ENCODE measurements at regions not wholly inside any gene's neighbourhood (a gene's known extent, or its start where the extent isn't known, plus 50 kb on each side); places are given as distances from the start of the nearest gene placed in this dataset.
"Not testable (repeated sequence)": the region's sequence is repeated elsewhere in the genome, so short reads cannot be mapped to it uniquely, and the experiment has no call there.

DNA sequence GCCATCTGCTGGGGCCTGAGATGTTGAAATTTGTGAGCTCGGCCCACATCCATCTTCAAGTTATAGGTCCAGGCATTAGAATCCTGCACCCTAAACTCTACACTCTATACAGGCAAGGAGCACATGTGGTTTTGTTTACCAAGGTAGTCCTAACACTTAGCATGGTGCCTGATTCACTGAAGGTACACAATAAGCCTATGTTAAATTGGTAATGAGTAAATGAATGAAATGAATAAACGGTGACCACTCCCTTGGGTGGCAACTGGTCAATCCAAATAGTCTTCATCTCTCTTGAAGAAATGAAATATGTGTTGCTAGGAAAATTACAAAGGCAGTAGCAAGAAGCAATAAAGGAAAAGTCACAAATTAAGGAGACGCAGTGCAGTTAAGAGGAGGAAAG is 359.3 kb upstream of the UBE2E2 start:
- H3K36me3 Mint-ChIP-seq (ENCODE audit: low read depth): no peaks in the 10 kb centered on the region
- TF ChIP-seq, protein P1, sequence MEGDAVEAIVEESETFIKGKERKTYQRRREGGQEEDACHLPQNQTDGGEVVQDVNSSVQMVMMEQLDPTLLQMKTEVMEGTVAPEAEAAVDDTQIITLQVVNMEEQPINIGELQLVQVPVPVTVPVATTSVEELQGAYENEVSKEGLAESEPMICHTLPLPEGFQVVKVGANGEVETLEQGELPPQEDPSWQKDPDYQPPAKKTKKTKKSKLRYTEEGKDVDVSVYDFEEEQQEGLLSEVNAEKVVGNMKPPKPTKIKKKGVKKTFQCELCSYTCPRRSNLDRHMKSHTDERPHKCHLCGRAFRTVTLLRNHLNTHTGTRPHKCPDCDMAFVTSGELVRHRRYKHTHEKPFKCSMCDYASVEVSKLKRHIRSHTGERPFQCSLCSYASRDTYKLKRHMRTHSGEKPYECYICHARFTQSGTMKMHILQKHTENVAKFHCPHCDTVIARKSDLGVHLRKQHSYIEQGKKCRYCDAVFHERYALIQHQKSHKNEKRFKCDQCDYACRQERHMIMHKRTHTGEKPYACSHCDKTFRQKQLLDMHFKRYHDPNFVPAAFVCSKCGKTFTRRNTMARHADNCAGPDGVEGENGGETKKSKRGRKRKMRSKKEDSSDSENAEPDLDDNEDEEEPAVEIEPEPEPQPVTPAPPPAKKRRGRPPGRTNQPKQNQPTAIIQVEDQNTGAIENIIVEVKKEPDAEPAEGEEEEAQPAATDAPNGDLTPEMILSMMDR (IDR thresholded peaks at IDR 0.05): no peak
- Histone ChIP-seq H3K36me3 (ENCODE audit: insufficient read depth, low read length) (no peaks in the 10 kb centered on the region), H3K4me1 (ENCODE audit: insufficient read depth, low read length) (no peaks in the 10 kb centered on the region), H3K9me3 (ENCODE audit: control insufficient read depth in 1 of 2, insufficient read depth in 1 of 2, low read length in 2 of 2) (no peaks in the 10 kb centered on the region), H3K27ac (ENCODE audit: low read depth in 1 of 2, low read length in 2 of 2) (no peak overlapping the region), H3K27me3 (ENCODE audit: control insufficient read depth in 1 of 2, insufficient read depth in 2 of 2, low read length in 2 of 2) (no peaks in the 10 kb centered on the region), H3K4me3 (ENCODE audit: low read length) (no peak overlapping the region)
- CTCF ChIA-PET: no interaction called here
- H3K4me3 Mint-ChIP-seq: no peak overlapping the region
- DNase-seq (no peak), ATAC-seq (ENCODE audit: poor library complexity) (no peak)
- no peaks in the 10 kb centered on the region for H3K4me1 Mint-ChIP-seq (ENCODE audit: low read depth)
- no peaks in the 10 kb centered on the region for H3K27me3 Mint-ChIP-seq
- POLR2A ChIA-PET: no interaction called here
- H3K9me3 Mint-ChIP-seq: peaks cover 9% of the 10 kb centered on the region
- intact Hi-C loops (cut with DNase I, micrococcal nuclease): no loop called here
- no peak overlapping the region for H3K27ac Mint-ChIP-seq

DNA sequence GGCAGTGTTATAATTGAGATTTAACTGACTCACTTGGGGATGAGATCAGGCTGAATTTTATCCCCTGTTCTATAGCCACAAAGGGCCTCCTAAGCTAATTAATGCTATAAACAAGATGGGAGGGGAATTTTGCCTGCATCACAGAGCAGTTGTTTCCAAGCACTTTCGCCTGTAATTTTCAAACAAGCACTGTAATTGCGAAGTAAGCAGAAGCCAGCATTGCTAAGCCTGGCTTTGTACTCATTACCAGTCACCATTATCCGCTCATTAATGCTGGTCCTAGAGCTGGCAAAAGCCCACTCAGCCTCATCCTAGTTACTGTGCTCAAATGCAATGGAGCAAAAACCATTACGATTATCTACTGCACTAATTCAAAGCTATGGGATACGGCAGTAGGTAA is 356.6 kb upstream of the UBE2E2 start:
- H3K9me3 Mint-ChIP-seq: peaks cover 5% of the 10 kb centered on the region
- no peak for DNase-seq
- no peak overlapping the region for H3K4me3 Mint-ChIP-seq

DNA sequence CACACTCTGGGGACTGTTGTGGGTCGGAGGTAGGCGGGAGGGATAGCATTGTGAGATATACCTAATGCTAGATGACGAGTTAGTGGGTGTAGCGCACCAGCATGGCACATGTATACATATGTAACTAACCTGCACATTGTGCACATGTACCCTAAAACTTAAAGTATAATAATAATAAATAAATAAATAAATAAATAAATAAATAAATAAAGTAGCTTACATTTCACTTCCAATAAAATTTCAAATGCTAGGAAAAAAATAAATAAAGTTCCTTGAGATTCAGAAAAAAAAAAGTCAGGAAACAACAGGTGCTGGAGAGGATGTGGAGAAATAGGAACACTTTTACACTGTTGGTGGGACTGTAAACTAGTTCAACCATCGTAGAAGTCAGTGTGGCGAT is 353.5 kb upstream of the UBE2E2 start:
- H3K4me3 ChIP-seq (ENCODE audit: low read length); H3K9me3 ChIP-seq (ENCODE audit: control insufficient read depth in 1 of 2, insufficient read depth in 1 of 2, low read length in 2 of 2); H3K9me3 Mint-ChIP-seq; DNase-seq; CTCF ChIA-PET; H3K4me1 ChIP-seq (ENCODE audit: insufficient read depth, low read length); H3K27me3 ChIP-seq (ENCODE audit: control insufficient read depth in 1 of 2, insufficient read depth in 2 of 2, low read length in 2 of 2); H3K27ac Mint-ChIP-seq; POLR2A ChIA-PET; intact Hi-C loops (cut with DNase I, micrococcal nuclease); H3K4me1 Mint-ChIP-seq (ENCODE audit: low read depth); H3K36me3 ChIP-seq (ENCODE audit: insufficient read depth, low read length); H3K27me3 Mint-ChIP-seq; H3K27ac ChIP-seq (ENCODE audit: low read depth in 1 of 2, low read length in 2 of 2); ATAC-seq (ENCODE audit: poor library complexity); H3K36me3 Mint-ChIP-seq (ENCODE audit: low read depth); H3K4me3 Mint-ChIP-seq: not testable (repeated sequence)

More for the DNA sequence above, 356.6 kb upstream of the UBE2E2 start:
- Mint-ChIP-seq H3K36me3 (ENCODE audit: low read depth) (no peaks in the 10 kb centered on the region), H3K27me3 (no peaks in the 10 kb centered on the region), H3K27ac (no peak overlapping the region), H3K4me1 (ENCODE audit: low read depth) (no peaks in the 10 kb centered on the region)
- intact Hi-C loops (cut with DNase I, micrococcal nuclease): no loop called here
- ATAC-seq (ENCODE audit: poor library complexity): no peak
- TF ChIP-seq, protein P1 (IDR thresholded peaks at IDR 0.05): no peak
- Histone ChIP-seq H3K4me1 (ENCODE audit: insufficient read depth, low read length) (no peaks in the 10 kb centered on the region), H3K27me3 (ENCODE audit: control insufficient read depth in 1 of 2, insufficient read depth in 2 of 2, low read length in 2 of 2) (no peaks in the 10 kb centered on the region), H3K36me3 (ENCODE audit: insufficient read depth, low read length) (no peaks in the 10 kb centered on the region), H3K27ac (ENCODE audit: low read depth in 1 of 2, low read length in 2 of 2) (no peak overlapping the region), H3K9me3 (ENCODE audit: control insufficient read depth in 1 of 2, insufficient read depth in 1 of 2, low read length in 2 of 2) (no peaks in the 10 kb centered on the region), H3K4me3 (ENCODE audit: low read length) (no peak overlapping the region)
- ChIA-PET CTCF (no interaction called here), POLR2A (no interaction called here)

DNA sequence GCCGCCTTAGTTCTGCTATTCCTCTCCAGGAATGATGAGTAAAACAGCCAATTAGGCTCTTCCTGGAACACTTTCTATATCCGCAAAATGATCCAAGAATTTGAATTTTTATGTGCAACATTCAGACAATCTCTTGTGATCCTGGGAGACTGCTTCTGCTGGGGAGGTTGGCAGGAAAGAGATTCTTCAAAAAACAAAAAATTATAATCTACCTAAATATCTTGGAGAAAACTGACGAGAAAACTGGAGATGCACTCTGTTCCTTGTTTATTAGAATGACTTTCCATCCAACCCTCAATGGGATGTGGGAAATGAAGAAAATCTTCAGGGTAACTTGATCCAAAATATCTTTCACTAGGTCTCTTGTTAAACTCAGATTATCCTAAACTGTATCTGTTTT is 346.3 kb upstream of the UBE2E2 start:
- Histone ChIP-seq H3K27ac (ENCODE audit: low read depth in 1 of 2, low read length in 2 of 2) (no peak overlapping the region), H3K9me3 (ENCODE audit: control insufficient read depth in 1 of 2, insufficient read depth in 1 of 2, low read length in 2 of 2) (peaks cover 0 to 5% of the 10 kb centered on the region in 2 experiments), H3K36me3 (ENCODE audit: insufficient read depth, low read length) (no peaks in the 10 kb centered on the region), H3K27me3 (ENCODE audit: control insufficient read depth in 1 of 2, insufficient read depth in 2 of 2, low read length in 2 of 2) (no peaks in the 10 kb centered on the region), H3K4me3 (ENCODE audit: low read length) (no peak overlapping the region), H3K4me1 (ENCODE audit: insufficient read depth, low read length) (no peaks in the 10 kb centered on the region)
- intact Hi-C loops (cut with DNase I, micrococcal nuclease): no loop called here
- no peak for DNase-seq
- no peaks in the 10 kb centered on the region for H3K27me3 Mint-ChIP-seq
- no peak for ATAC-seq (ENCODE audit: poor library complexity)
- CTCF ChIA-PET: no interaction called here
- POLR2A ChIA-PET: no interaction called here
- H3K27ac Mint-ChIP-seq: no peak overlapping the region
- H3K4me3 Mint-ChIP-seq: no peak overlapping the region
- no peaks in the 10 kb centered on the region for H3K4me1 Mint-ChIP-seq (ENCODE audit: low read depth)
- H3K9me3 Mint-ChIP-seq: peaks cover 3% of the 10 kb centered on the region
- TF ChIP-seq, protein P1 (IDR thresholded peaks at IDR 0.05): no peak
- H3K36me3 Mint-ChIP-seq (ENCODE audit: low read depth): no peaks in the 10 kb centered on the region

All from CD4-positive, alpha-beta T cell (primary cell).